Liver (tissue), 2 donors: ENCODE measurements at regions not wholly inside any gene's neighbourhood (a gene's known extent, or its start where the extent isn't known, plus 50 kb on each side); places are given as distances from the start of the nearest gene placed in this dataset.

Experiments
- JUND ChIP-seq, 2 donors: IDR thresholded peaks; 2 replicates each; pipeline ENCODE4 v1.6.1; 2016; ENCODE audit warnings: antibody characterized with exemption in 2 of 2
- SP1 ChIP-seq: IDR thresholded peaks from 2 replicates; pipeline ENCODE4 v1.6.1; 2018; ENCODE audit warnings: antibody characterized with exemption, mild to moderate bottlenecking
- donor health status: healthy.

GRCh38 chr15:66945842-66946241 lies 119.6 kb upstream of the SMAD3 start:
- TF ChIP-seq SP1 (no peak), JUND (IDR thresholded peaks at IDR 0.05) (no peak)
